Fibroblast of lung (primary cell): ENCODE measurements at regions not wholly inside any gene's neighbourhood (a gene's known extent, or its start where the extent isn't known, plus 50 kb on each side); places are given as distances from the start of the nearest gene placed in this dataset.
"Not testable (repeated sequence)": the region's sequence is repeated elsewhere in the genome, so short reads cannot be mapped to it uniquely, and the experiment has no call there.

Source experiments
- DNase-seq, 2 donors: peaks; one replicate each; pipeline versions ENCODE4 v3.0.0 to v3.0.0-alpha.2; 2010; ENCODE audit warnings: low read depth in 2 of 2
- H2AFZ ChIP-seq: 2 replicates; pipeline ENCODE4 v1.5.1; 2012; ENCODE audit warnings: low read length, control low read depth, inconsistent platforms
- H3K27ac ChIP-seq: 2 replicates; pipeline ENCODE4 v1.5.1; 2011; ENCODE audit warnings: low read length, control low read depth; ENCODE audit not compliant: insufficient read depth
- H3K27me3 ChIP-seq: 2 replicates; pipeline ENCODE4 v1.5.1; 2011; ENCODE audit warnings: mild to moderate bottlenecking, low read length; ENCODE audit not compliant: control insufficient read depth, insufficient read depth
- H3K36me3 ChIP-seq: 2 replicates; pipeline ENCODE4 v1.5.1; 2011; ENCODE audit warnings: low read length; ENCODE audit not compliant: control insufficient read depth, insufficient read depth
- H3K4me1 ChIP-seq: 2 replicates; pipeline ENCODE4 v1.5.1; 2011; ENCODE audit warnings: low read length; ENCODE audit not compliant: control insufficient read depth, insufficient read depth; ENCODE audit errors: extremely low read depth
- H3K4me2 ChIP-seq: 2 replicates; pipeline ENCODE4 v1.5.1; 2011; ENCODE audit warnings: low read length, control low read depth; ENCODE audit not compliant: insufficient read depth; ENCODE audit errors: extremely low read depth
- H3K4me3 ChIP-seq, 4 experiments: fragments of 200-600 bp in 1 of 4; sonication (generic) in 1 of 4; replicated peaks in 1 of 4; 2 replicates each; pipeline ENCODE4 v1.5.1; 2011 to 2016; ENCODE audit warnings: low read length in 4 of 4, low read depth in 3 of 4, mild to moderate bottlenecking in 3 of 4, control low read depth in 2 of 4, inconsistent platforms in 1 of 4, mixed read lengths in 1 of 4; ENCODE audit not compliant: insufficient read depth in 1 of 4; ENCODE audit errors: control extremely low read depth in 1 of 4
- H3K79me2 ChIP-seq: 2 replicates; pipeline ENCODE4 v1.5.1; 2012; ENCODE audit warnings: mild to moderate bottlenecking, low read length, inconsistent platforms; ENCODE audit not compliant: control insufficient read depth, insufficient read depth
- H3K9ac ChIP-seq: 2 replicates; pipeline ENCODE4 v1.5.1; 2011; ENCODE audit warnings: mild to moderate bottlenecking, low read length, control low read depth; ENCODE audit not compliant: insufficient read depth
- H3K9me3 ChIP-seq: 2 replicates; pipeline ENCODE4 v1.5.1; 2012; ENCODE audit warnings: low read depth, low read length; ENCODE audit not compliant: control insufficient read depth, insufficient read depth
- H4K20me1 ChIP-seq: 2 replicates; pipeline ENCODE4 v1.5.1; 2011; ENCODE audit warnings: low read length; ENCODE audit not compliant: control insufficient read depth, insufficient read depth; ENCODE audit errors: extremely low read depth
- EZH2 ChIP-seq: IDR thresholded peaks from 2 replicates; pipeline ENCODE4 v1.5.1; 2012; ENCODE audit warnings: low read length, control low read depth, mild to moderate bottlenecking; ENCODE audit errors: missing control alignments
- TF ChIP-seq, protein P1 (sequence below), 2 donors: IDR thresholded peaks in 1 of 2; conservative IDR thresholded peaks in 1 of 2; 1 replicate in 1 of 2; 2 replicates in 1 of 2; pipeline ENCODE4 v1.5.1; 2011 to 2012; ENCODE audit warnings: low read length in 2 of 2, control low read depth in 1 of 2, inconsistent platforms in 1 of 2, low read depth in 1 of 2, mild to moderate bottlenecking in 1 of 2

DNA sequence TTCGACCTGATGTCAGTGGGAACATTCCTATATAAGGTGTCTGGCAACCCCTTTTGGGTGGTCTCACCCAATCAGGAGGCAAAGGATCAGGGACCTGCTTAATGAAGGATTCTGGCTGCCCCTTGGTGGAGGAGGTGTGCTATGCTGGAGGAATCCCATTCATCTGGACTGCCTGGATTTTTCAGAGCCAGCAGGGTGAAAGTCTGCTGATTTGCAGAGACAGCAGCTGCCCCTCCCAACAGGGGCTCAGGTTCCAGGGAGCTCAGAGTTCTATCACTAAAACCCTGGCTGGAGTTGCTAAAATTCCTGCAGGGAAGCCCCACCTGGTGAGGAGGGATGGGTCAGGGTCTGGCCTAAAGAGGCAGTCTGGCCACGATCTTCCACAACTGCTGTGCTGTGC lies 398.5 kb upstream of the CNTNAP2 start:
- Histone ChIP-seq H3K9ac (no peak overlapping the region), H2AFZ (no peak overlapping the region), H3K4me1 (no peaks in the 10 kb centered on the region), H3K4me2 (no peak overlapping the region), H3K79me2 (no peaks in the 10 kb centered on the region), H4K20me1 (no peaks in the 10 kb centered on the region), H3K9me3 (no peaks in the 10 kb centered on the region), H3K27ac (no peak overlapping the region), H3K27me3 (no peaks in the 10 kb centered on the region), H3K4me3 (no peak overlapping the region), H3K36me3 (no peaks in the 10 kb centered on the region)
- TF ChIP-seq, protein P1, sequence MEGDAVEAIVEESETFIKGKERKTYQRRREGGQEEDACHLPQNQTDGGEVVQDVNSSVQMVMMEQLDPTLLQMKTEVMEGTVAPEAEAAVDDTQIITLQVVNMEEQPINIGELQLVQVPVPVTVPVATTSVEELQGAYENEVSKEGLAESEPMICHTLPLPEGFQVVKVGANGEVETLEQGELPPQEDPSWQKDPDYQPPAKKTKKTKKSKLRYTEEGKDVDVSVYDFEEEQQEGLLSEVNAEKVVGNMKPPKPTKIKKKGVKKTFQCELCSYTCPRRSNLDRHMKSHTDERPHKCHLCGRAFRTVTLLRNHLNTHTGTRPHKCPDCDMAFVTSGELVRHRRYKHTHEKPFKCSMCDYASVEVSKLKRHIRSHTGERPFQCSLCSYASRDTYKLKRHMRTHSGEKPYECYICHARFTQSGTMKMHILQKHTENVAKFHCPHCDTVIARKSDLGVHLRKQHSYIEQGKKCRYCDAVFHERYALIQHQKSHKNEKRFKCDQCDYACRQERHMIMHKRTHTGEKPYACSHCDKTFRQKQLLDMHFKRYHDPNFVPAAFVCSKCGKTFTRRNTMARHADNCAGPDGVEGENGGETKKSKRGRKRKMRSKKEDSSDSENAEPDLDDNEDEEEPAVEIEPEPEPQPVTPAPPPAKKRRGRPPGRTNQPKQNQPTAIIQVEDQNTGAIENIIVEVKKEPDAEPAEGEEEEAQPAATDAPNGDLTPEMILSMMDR (conservative IDR thresholded peaks at IDR 0.05 in 1 of 2, IDR thresholded peaks at IDR 0.05 in 1 of 2; ENCODE audit: low read depth in 1 of 2, low read length in 2 of 2): no peak
- TF ChIP-seq EZH2: no peak
- no peak for DNase-seq

DNA sequence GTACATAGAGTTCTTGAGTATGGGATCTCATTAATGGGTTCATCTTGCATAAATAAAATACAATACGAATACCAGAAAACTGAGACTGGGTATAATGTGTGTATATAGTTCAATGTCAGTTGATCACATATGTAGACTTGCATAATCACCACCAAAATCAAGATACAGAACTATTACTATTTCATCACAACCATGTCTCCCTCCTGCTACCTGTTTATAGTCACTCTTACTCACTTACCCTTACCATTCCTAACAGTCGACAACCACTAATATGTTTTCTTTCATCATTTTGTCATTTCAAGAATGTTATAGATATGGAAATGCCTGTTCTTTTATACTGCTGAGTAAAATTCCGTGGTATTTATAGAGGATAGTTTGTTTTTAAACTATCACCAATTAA lies 416.1 kb upstream of the CNTNAP2 start:
- Histone ChIP-seq H3K4me3 (no peak overlapping the region), H3K36me3 (no peaks in the 10 kb centered on the region), H4K20me1 (no peaks in the 10 kb centered on the region), H3K27me3 (no peaks in the 10 kb centered on the region), H3K4me2 (no peak overlapping the region), H3K79me2 (no peaks in the 10 kb centered on the region), H2AFZ (no peak overlapping the region), H3K9ac (no peak overlapping the region), H3K27ac (no peak overlapping the region), H3K9me3 (no peaks in the 10 kb centered on the region), H3K4me1 (no peaks in the 10 kb centered on the region)
- TF ChIP-seq EZH2: no peak
- TF ChIP-seq, protein P1 (conservative IDR thresholded peaks at IDR 0.05 in 1 of 2, IDR thresholded peaks at IDR 0.05 in 1 of 2; ENCODE audit: low read depth in 1 of 2, low read length in 2 of 2): no peak
- DNase-seq: no peak

DNA sequence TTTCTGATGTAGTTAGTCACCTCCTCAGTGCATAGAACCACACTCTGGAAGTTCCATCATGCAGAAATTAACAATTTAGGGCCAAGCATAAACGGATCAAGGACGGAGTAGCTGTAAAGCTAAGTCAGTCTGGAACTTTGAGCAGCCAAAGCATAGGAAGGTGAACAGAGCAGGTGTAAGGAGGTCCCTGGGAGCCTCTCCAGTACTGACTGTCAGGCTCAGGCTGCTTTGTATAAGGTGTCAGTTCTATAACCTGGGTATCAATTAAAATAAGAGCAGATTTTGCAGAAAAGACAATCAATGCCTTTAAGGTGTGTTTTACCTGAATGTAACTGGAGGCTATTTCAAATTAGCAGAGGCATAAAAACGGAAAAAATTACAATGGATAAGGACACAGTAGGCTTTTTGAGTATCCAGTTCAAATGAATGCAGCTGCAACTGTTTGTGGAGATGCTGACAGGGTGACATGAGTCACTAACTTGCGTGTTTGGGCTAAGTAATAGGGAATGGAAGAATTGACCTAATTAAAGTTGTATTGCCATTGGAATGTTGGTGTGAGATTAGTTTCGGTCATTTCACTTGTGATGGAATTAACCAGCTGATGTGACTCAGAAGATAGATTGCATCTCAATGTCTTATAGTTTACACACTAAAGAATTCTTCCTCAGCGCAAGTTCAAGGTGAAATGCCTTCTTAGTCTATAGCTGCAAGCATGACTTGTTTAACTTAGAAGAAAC lies 417.9 kb upstream of the CNTNAP2 start:
- no peaks in the 10 kb centered on the region for H3K27me3 ChIP-seq
- no peaks in the 10 kb centered on the region for H3K79me2 ChIP-seq
- H3K4me3 ChIP-seq: no peak overlapping the region
- no peaks in the 10 kb centered on the region for H3K9me3 ChIP-seq
- peak in 1 of 2 donors; percentile 6 for DNase-seq
- no peak overlapping the region for H3K4me2 ChIP-seq
- no peak overlapping the region for H2AFZ ChIP-seq
- no peak for TF ChIP-seq EZH2
- TF ChIP-seq, protein P1 (conservative IDR thresholded peaks at IDR 0.05 in 1 of 2, IDR thresholded peaks at IDR 0.05 in 1 of 2; ENCODE audit: low read depth in 1 of 2, low read length in 2 of 2): no peak
- H3K36me3 ChIP-seq: no peaks in the 10 kb centered on the region
- H3K4me1 ChIP-seq: no peaks in the 10 kb centered on the region
- H3K9ac ChIP-seq: no peak overlapping the region
- H3K27ac ChIP-seq: no peak overlapping the region
- no peaks in the 10 kb centered on the region for H4K20me1 ChIP-seq

DNA sequence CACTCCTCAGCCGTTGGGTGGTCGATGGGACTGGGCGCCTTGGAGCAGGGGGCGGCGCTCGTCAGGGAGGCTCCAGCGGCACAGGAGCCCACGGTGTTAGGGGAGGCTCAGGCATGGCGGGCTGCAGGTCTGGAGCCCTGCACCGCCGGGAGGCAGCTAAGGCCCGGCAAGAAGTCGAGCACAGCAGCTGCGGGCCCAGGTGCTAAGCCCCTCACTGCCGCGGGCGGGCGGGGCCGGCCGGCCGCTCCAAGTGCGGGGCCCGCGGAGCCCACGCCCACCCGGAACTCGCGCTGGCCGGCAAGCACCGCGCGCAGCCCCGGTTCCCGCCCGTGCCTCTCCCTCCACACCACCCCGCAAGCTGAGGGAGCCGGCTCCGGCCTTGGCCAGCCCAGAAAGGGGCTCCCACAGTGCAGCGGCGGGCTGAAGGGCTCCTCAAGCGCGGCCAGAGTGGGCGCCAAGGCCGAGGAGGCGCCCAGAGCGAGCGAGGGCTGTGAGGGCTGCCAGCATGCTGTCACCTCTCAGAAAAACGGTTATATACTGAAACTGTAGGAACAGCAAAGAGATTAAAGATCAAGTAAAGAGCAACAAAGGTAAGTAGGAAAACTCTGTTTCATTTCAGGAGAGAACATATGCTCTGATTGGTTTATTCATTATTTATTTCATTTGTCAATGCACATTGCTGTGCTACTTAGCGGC lies 419.0 kb upstream of the CNTNAP2 start:
- H2AFZ ChIP-seq, H3K9me3 ChIP-seq, DNase-seq, H3K36me3 ChIP-seq, H3K27ac ChIP-seq, H3K4me3 ChIP-seq, H3K9ac ChIP-seq, H3K4me2 ChIP-seq, H3K4me1 ChIP-seq, H4K20me1 ChIP-seq, H3K27me3 ChIP-seq, H3K79me2 ChIP-seq: not testable (repeated sequence)
